Endothelial cell of umbilical vein (primary cell): ENCODE measurements at regions not wholly inside any gene's neighbourhood (a gene's known extent, or its start where the extent isn't known, plus 50 kb on each side); places are given as distances from the start of the nearest gene placed in this dataset.

ENCODE experiments used
- EZH2 ChIP-seq: IDR thresholded peaks from 2 replicates; pipeline ENCODE4 v1.6.1; 2012; ENCODE audit warnings: borderline replicate concordance, low read depth, mild to moderate bottlenecking, moderate library complexity, low read length, inconsistent platforms; ENCODE audit not compliant: severe bottlenecking
- FOS ChIP-seq: IDR thresholded peaks from 2 replicates; pipeline ENCODE4 v1.6.1; 2011; ENCODE audit warnings: mild to moderate bottlenecking, low read length, moderate library complexity, borderline replicate concordance; ENCODE audit not compliant: insufficient read depth
- GATA2 ChIP-seq: IDR thresholded peaks from 2 replicates; pipeline ENCODE4 v1.7.0; 2011; ENCODE audit warnings: low read depth, mild to moderate bottlenecking, moderate library complexity, mixed read lengths, low read length; ENCODE audit not compliant: insufficient read length, insufficient read depth
- JUN ChIP-seq: IDR thresholded peaks from 2 replicates; pipeline ENCODE4 v1.6.1; 2011; ENCODE audit warnings: borderline replicate concordance, low read depth; ENCODE audit not compliant: insufficient read length, insufficient read depth
- MYC ChIP-seq: IDR thresholded peaks from one replicate; pipeline ENCODE4 v1.6.1; 2011; ENCODE audit warnings: mild to moderate bottlenecking, low read depth, low read length
- POLR2A ChIP-seq: IDR thresholded peaks from 2 replicates; pipeline ENCODE4 v1.6.1; 2012; ENCODE audit warnings: low read depth, mild to moderate bottlenecking, control low read depth, low read length
- POLR2AphosphoS5 ChIP-seq: IDR thresholded peaks from 2 replicates; pipeline ENCODE4 v1.6.1; 2012; ENCODE audit warnings: low read depth, mild to moderate bottlenecking, control low read depth, low read length, moderate library complexity; ENCODE audit not compliant: insufficient read depth
- TF ChIP-seq, protein P1 (sequence below), 2 donors: IDR thresholded peaks; 1 replicate in 1 of 2; 2 replicates in 1 of 2; pipeline ENCODE4 v1.5.1; 2011; ENCODE audit warnings: low read length in 2 of 2, mild to moderate bottlenecking in 2 of 2, moderate library complexity in 2 of 2, control low read depth in 1 of 2, inconsistent platforms in 1 of 2, low read depth in 1 of 2; ENCODE audit not compliant: insufficient read depth in 1 of 2; ENCODE audit errors: extremely low read depth in 1 of 2
- TF ChIP-seq, protein P2 (sequence below): IDR thresholded peaks from 2 replicates; pipeline ENCODE4 v1.6.1; 2011; ENCODE audit not compliant: insufficient read depth, insufficient read length

DNA sequence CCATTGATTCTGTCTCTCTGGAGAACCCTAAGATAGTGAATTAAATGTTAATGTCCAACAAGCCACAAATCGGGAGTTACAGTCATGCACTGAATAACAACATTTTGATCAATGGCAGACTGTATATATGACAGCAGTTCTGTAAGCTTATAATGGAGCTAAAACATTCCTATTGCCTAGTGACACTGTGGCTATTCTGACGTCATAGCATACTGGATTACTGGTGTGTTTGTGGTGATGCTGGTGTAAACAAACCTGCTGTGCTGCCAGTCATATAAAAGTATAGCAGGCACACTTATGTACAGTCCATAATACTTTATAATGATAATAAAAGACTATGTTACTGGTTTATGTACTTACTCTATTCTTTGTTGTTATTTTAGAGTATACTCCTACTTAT, 56.7 kb upstream of the BICD1 start:
- TF ChIP-seq, protein P1, sequence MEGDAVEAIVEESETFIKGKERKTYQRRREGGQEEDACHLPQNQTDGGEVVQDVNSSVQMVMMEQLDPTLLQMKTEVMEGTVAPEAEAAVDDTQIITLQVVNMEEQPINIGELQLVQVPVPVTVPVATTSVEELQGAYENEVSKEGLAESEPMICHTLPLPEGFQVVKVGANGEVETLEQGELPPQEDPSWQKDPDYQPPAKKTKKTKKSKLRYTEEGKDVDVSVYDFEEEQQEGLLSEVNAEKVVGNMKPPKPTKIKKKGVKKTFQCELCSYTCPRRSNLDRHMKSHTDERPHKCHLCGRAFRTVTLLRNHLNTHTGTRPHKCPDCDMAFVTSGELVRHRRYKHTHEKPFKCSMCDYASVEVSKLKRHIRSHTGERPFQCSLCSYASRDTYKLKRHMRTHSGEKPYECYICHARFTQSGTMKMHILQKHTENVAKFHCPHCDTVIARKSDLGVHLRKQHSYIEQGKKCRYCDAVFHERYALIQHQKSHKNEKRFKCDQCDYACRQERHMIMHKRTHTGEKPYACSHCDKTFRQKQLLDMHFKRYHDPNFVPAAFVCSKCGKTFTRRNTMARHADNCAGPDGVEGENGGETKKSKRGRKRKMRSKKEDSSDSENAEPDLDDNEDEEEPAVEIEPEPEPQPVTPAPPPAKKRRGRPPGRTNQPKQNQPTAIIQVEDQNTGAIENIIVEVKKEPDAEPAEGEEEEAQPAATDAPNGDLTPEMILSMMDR (IDR thresholded peaks at IDR 0.05; ENCODE audit: extremely low read depth in 1 of 2, insufficient read depth in 1 of 2, low read depth in 1 of 2, low read length in 2 of 2) = no peak
- no peak for TF ChIP-seq EZH2
- TF ChIP-seq POLR2AphosphoS5 = no peak
- TF ChIP-seq POLR2A = no peak
- no peak for TF ChIP-seq FOS
- no peak for TF ChIP-seq JUN
- TF ChIP-seq, protein P2, sequence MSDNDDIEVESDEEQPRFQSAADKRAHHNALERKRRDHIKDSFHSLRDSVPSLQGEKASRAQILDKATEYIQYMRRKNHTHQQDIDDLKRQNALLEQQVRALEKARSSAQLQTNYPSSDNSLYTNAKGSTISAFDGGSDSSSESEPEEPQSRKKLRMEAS = no peak
- TF ChIP-seq GATA2 = no peak
- TF ChIP-seq MYC = no peak
